Body of pancreas (tissue), 4 donors: ENCODE measurements at regions not wholly inside any gene's neighbourhood (a gene's known extent, or its start where the extent isn't known, plus 50 kb on each side); places are given as distances from the start of the nearest gene placed in this dataset.

Experiments used
- ATAC-seq: fragments of 150-250 bp; one replicate; pipeline ENCODE4 v1.9.1; 2016
- DNase-seq, 4 donors: peaks; one replicate each; pipeline ENCODE4 v3.0.0-alpha.2; 2019
- H3K27ac ChIP-seq, 4 donors: fragments of 200-600 bp; sonication (generic); 1 replicate in 3 of 4; 2 replicates in 1 of 4; pipeline versions ENCODE4 v1.5.1 to v1.6.1; 2016 to 2019; ENCODE audit warnings: mild to moderate bottlenecking in 1 of 4, mixed read lengths in 1 of 4, moderate library complexity in 1 of 4
- H3K27me3 ChIP-seq, 2 donors: fragments of 200-600 bp; sonication (generic); one replicate each; pipeline ENCODE4 v1.6.0; 2016; ENCODE audit warnings: mild to moderate bottlenecking in 1 of 2
- H3K36me3 ChIP-seq, 2 donors: fragments of 200-600 bp; sonication (generic); replicated peaks in 1 of 2; 2 replicates each; pipeline ENCODE4 v1.5.1; 2016; ENCODE audit warnings: low read depth in 2 of 2; ENCODE audit not compliant: insufficient read depth in 1 of 2
- H3K4me1 ChIP-seq: fragments of 200-600 bp; sonication (generic); one replicate; pipeline ENCODE4 v1.6.0; 2016
- H3K4me3 ChIP-seq, 2 donors: fragments of 200-600 bp; sonication (generic); 1 replicate in 1 of 2; 2 replicates in 1 of 2; pipeline ENCODE4 v1.5.1; 2016 to 2019
- H3K9me3 ChIP-seq, 3 donors: fragments of 200-600 bp; sonication (generic); 1 replicate in 2 of 3; 2 replicates in 1 of 3; pipeline ENCODE4 v1.5.1; 2016
- POLR2A ChIP-seq, 3 donors: fragments of 450-650 bp; IDR thresholded peaks; one replicate each; pipeline ENCODE4 v1.6.1; 2016; ENCODE audit warnings: antibody characterized with exemption in 3 of 3, mild to moderate bottlenecking in 2 of 3
- WGBS, 2 donors: methylation state at CpG; one replicate each; pipeline ENCODE4 v1.1.5; 2017; 5-methylcytosine and 5-hydroxymethylcytosine counted together
- intact Hi-C: fragments of 100-400 bp; cut with DNase I; formaldehyde crosslinking; loops from one replicate; pipeline ENCODE4 v1.15.1; 2023
- TF ChIP-seq, protein P1 (sequence below), 7 experiments: fragments of 450-650 bp in 4 of 7; fragments of 200-600 bp in 3 of 7; sonication (generic) in 3 of 7; IDR thresholded peaks; one replicate each; pipeline ENCODE4 v1.5.1; 2016 to 2019; ENCODE audit warnings: antibody characterized with exemption in 7 of 7

GRCh38 chr15:70358011-70358819, 260.5 kb upstream of the TLE3 start:
- H3K36me3 ChIP-seq = no peaks in the 10 kb centered on the region
- TF ChIP-seq POLR2A (IDR thresholded peaks at IDR 0.05) = no peak
- TF ChIP-seq, protein P1, sequence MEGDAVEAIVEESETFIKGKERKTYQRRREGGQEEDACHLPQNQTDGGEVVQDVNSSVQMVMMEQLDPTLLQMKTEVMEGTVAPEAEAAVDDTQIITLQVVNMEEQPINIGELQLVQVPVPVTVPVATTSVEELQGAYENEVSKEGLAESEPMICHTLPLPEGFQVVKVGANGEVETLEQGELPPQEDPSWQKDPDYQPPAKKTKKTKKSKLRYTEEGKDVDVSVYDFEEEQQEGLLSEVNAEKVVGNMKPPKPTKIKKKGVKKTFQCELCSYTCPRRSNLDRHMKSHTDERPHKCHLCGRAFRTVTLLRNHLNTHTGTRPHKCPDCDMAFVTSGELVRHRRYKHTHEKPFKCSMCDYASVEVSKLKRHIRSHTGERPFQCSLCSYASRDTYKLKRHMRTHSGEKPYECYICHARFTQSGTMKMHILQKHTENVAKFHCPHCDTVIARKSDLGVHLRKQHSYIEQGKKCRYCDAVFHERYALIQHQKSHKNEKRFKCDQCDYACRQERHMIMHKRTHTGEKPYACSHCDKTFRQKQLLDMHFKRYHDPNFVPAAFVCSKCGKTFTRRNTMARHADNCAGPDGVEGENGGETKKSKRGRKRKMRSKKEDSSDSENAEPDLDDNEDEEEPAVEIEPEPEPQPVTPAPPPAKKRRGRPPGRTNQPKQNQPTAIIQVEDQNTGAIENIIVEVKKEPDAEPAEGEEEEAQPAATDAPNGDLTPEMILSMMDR (IDR thresholded peaks at IDR 0.05) = no peak
- DNase-seq = no peak
- 80 to 84% methylated on average over 9 to 11 of the region's 11 CpGs for WGBS, 2 donors
- intact Hi-C loops = loop anchor here (10.0 kb wide), 1 partner anchor 773 kb away; no protein-coding TSS in a partner anchor
- H3K27ac ChIP-seq = no peak overlapping the region
- no peak overlapping the region for H3K4me3 ChIP-seq
- no peaks in the 10 kb centered on the region for H3K9me3 ChIP-seq
- H3K4me1 ChIP-seq = peaks cover 9% of the 10 kb centered on the region
- H3K27me3 ChIP-seq = no peaks in the 10 kb centered on the region
- ATAC-seq = no peak

- Histone ChIP-seq H3K9me3 (no peaks in the 10 kb centered on the region), H3K4me3 (no peak overlapping the region), H3K27ac (no peak overlapping the region), H3K4me1 (peaks cover 9% of the 10 kb centered on the region), H3K27me3 (no peaks in the 10 kb centered on the region), H3K36me3 (no peaks in the 10 kb centered on the region)
- TF ChIP-seq, protein P1 (IDR thresholded peaks at IDR 0.05) = no peak
- TF ChIP-seq POLR2A (IDR thresholded peaks at IDR 0.05) = no peak
- 80 to 85% methylated on average over 6 to 8 of the region's 8 CpGs for WGBS, 2 donors
- ATAC-seq = no peak
- intact Hi-C loops = loop anchor here (10.0 kb wide), 1 partner anchor 773 kb away; no protein-coding TSS in a partner anchor
- no peak for DNase-seq
These were observed 259.7 kb upstream of the TLE3 start for GRCh38 chr15:70357453-70357852.

DNA sequence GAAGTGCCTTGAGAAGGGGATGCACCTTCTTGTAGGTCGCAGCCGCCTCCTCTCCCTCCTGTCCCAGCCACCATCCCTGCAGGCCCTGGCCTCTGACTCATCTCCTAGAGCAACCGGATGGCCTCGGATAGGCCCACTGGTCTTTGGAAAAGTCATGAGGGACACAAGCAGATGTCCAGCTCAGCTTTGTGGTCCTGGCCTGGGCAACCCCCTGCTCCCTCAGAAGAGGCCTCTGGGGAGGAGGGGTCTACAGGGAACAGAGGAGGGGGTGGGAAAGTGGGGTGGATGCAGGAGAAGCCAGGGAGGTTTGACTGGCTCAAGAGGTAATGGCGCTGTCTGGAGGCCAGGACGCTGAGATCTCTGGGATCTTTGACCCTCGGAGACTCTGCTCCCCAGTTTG, 259.2 kb upstream of the TLE3 start:
- Histone ChIP-seq H3K27ac (no peak overlapping the region), H3K27me3 (no peaks in the 10 kb centered on the region), H3K4me3 (no peak overlapping the region), H3K36me3 (no peaks in the 10 kb centered on the region), H3K4me1 (peaks cover 9% of the 10 kb centered on the region), H3K9me3 (no peaks in the 10 kb centered on the region)
- TF ChIP-seq POLR2A (IDR thresholded peaks at IDR 0.05) = no peak
- TF ChIP-seq, protein P1 (IDR thresholded peaks at IDR 0.05) = no peak
- no peak for ATAC-seq
- intact Hi-C loops = loop anchor here (10.0 kb wide), 1 partner anchor 772 kb away; no protein-coding TSS in a partner anchor
- no peak for DNase-seq
- WGBS, 2 donors = 90 to 95% methylated on average over 7 of the region's 7 CpGs

DNA sequence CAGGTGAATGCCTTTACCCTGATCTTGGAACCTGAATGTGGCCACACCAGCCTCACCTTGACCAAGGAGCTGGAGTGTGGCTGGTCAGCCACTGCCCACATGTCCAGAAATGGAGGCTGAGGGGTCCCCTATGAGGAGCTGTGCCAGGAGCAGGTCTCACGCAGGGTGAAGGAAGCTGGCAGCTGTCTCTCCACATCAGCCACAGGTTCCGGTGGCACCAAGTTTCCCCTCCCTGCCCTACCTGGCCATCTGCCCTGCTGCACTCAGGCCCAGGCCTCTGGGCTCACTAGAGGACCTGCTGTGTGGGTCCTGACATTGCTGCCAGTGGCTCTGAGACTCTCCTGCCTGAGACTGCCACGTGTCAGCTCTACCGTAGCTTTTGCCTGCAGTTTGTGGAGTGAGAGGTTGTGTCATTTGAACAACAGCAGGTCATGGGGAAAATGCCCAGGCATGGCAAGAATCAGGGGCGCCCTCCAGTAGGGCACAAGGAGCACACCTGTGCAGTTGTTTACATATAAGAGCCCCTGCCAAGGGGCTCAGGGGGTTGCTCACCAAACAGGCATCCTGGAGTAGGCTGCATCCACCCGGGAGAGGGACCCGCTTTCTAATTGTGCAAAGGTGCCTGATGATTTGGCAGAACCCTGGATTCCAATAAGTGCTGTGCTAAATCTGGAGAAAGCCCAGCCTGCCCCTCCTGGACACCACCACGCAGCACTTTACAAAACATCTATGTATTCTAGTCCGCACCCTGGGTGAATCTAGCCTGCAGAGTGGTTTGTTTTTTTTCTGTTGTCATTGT, 258.5 kb upstream of the TLE3 start:
- intact Hi-C loops = loop anchor here (10.0 kb wide), 1 partner anchor 771 kb away; no protein-coding TSS in a partner anchor
- ATAC-seq (no peak), DNase-seq (no peak)
- Histone ChIP-seq H3K4me1 (peaks cover 9% of the 10 kb centered on the region), H3K36me3 (no peaks in the 10 kb centered on the region), H3K9me3 (no peaks in the 10 kb centered on the region), H3K4me3 (no peak overlapping the region), H3K27me3 (no peaks in the 10 kb centered on the region), H3K27ac (no peak overlapping the region)
- 80 to 84% methylated on average over 6 to 9 of the region's 9 CpGs for WGBS, 2 donors
- TF ChIP-seq, protein P1 (IDR thresholded peaks at IDR 0.05) = no peak
- no peak for TF ChIP-seq POLR2A (IDR thresholded peaks at IDR 0.05)
